Lower leg skin (tissue), 3 donors: ENCODE measurements at regions not wholly inside any gene's neighbourhood (a gene's known extent, or its start where the extent isn't known, plus 50 kb on each side); places are given as distances from the start of the nearest gene placed in this dataset.

Source experiments
- CTCF ChIP-seq, 3 donors: fragments of 450-650 bp; IDR thresholded peaks; one replicate each; pipeline ENCODE4 v1.5.1; 2016; ENCODE audit warnings: antibody characterized with exemption in 3 of 3, mild to moderate bottlenecking in 3 of 3, moderate library complexity in 2 of 3
- POLR2A ChIP-seq, 2 donors: fragments of 450-650 bp; IDR thresholded peaks; one replicate each; pipeline ENCODE4 v1.6.1; 2016 to 2017; ENCODE audit warnings: antibody characterized with exemption in 2 of 2, mild to moderate bottlenecking in 1 of 2, moderate library complexity in 1 of 2

- TF ChIP-seq CTCF (IDR thresholded peaks at IDR 0.05) (no peak), POLR2A (IDR thresholded peaks at IDR 0.05) (no peak)
Measured at GRCh38 chr9:74044844-74045243, 452.3 kb upstream of the RORB start.
